GM23248 (cell line): ENCODE measurements at regions not wholly inside any gene's neighbourhood (a gene's known extent, or its start where the extent isn't known, plus 50 kb on each side); places are given as distances from the start of the nearest gene placed in this dataset.

Source experiments
- DNase-seq: peaks from one replicate; pipeline ENCODE4 v3.0.0-alpha.2; 2015
- H2AFZ ChIP-seq: fragments of 200-600 bp; sonication (generic); 2 replicates; pipeline ENCODE4 v1.6.1; 2016; ENCODE audit warnings: antibody characterized with exemption
- H3F3A ChIP-seq: fragments of 200-600 bp; sonication (generic); 2 replicates; pipeline ENCODE4 v1.6.1; 2016; ENCODE audit warnings: mild to moderate bottlenecking, antibody characterized with exemption, mixed run types; ENCODE audit not compliant: insufficient read depth
- H3K27ac ChIP-seq: fragments of 200-600 bp; sonication (generic); 2 replicates; pipeline ENCODE4 v1.5.1; 2016; ENCODE audit warnings: mild to moderate bottlenecking
- H3K27me3 ChIP-seq: fragments of 200-600 bp; sonication (generic); replicated peaks from 2 replicates; pipeline ENCODE4 v1.6.1; 2016; ENCODE audit warnings: mild to moderate bottlenecking; ENCODE audit not compliant: insufficient read depth
- H3K36me3 ChIP-seq: fragments of 200-600 bp; sonication (generic); 2 replicates; pipeline ENCODE4 v1.6.1; 2016; ENCODE audit warnings: low read depth, mild to moderate bottlenecking
- H3K4me1 ChIP-seq: fragments of 200-600 bp; sonication (generic); 2 replicates; pipeline ENCODE4 v1.6.1; 2016; ENCODE audit warnings: mild to moderate bottlenecking; ENCODE audit not compliant: insufficient read depth
- H3K4me2 ChIP-seq: fragments of 200-600 bp; sonication (generic); one replicate; pipeline ENCODE4 v1.6.1; 2016; ENCODE audit warnings: mild to moderate bottlenecking; ENCODE audit not compliant: unreplicated experiment
- H3K4me3 ChIP-seq: fragments of 200-600 bp; sonication (generic); 2 replicates; pipeline ENCODE4 v1.5.1; 2016; ENCODE audit warnings: mild to moderate bottlenecking
- H3K79me2 ChIP-seq: fragments of 200-600 bp; sonication (generic); 2 replicates; pipeline ENCODE4 v1.6.1; 2016; ENCODE audit warnings: mild to moderate bottlenecking; ENCODE audit not compliant: insufficient read depth
- H3K9ac ChIP-seq: fragments of 200-600 bp; sonication (generic); 2 replicates; pipeline ENCODE4 v1.6.1; 2016; ENCODE audit warnings: mild to moderate bottlenecking
- H3K9me2 ChIP-seq: fragments of 200-600 bp; sonication (generic); 2 replicates; pipeline ENCODE4 v1.6.1; 2016; ENCODE audit warnings: mixed run types, mild to moderate bottlenecking, moderate library complexity; ENCODE audit not compliant: insufficient read depth
- H3K9me3 ChIP-seq: fragments of 200-600 bp; sonication (generic); one replicate; pipeline ENCODE4 v1.6.1; 2017; ENCODE audit warnings: low read depth
- H4K20me1 ChIP-seq: fragments of 200-600 bp; sonication (generic); 2 replicates; pipeline ENCODE4 v1.6.0; 2016; ENCODE audit not compliant: insufficient read depth
- EZH2 ChIP-seq: fragments of 200-600 bp; sonication (generic); IDR thresholded peaks from 2 replicates; pipeline ENCODE4 v1.6.1; 2018; ENCODE audit warnings: antibody characterized with exemption, mild to moderate bottlenecking; ENCODE audit not compliant: insufficient read depth, poor library complexity, severe bottlenecking
- EZH2phosphoT487 ChIP-seq: fragments of 200-600 bp; sonication (generic); IDR thresholded peaks from 2 replicates; pipeline ENCODE4 v1.6.1; 2018; ENCODE audit warnings: antibody characterized with exemption, moderate library complexity, mild to moderate bottlenecking, low read depth; ENCODE audit not compliant: insufficient read depth
- WGBS, 2 experiments: methylation state at CpG; one replicate each; pipeline ENCODE4 v1.1.6; 2015 to 2017; ENCODE audit warnings: low lambda C conversion rate in 2 of 2, low coverage in 1 of 2; ENCODE audit errors: missing lambda C conversion rate in 2 of 2; 5-methylcytosine and 5-hydroxymethylcytosine counted together
- in situ Hi-C: fragments of 300-500 bp; cut with MboI; formaldehyde crosslinking; loops from 2 replicates; pipeline ENCODE4 v1.15.0; 2020

DNA sequence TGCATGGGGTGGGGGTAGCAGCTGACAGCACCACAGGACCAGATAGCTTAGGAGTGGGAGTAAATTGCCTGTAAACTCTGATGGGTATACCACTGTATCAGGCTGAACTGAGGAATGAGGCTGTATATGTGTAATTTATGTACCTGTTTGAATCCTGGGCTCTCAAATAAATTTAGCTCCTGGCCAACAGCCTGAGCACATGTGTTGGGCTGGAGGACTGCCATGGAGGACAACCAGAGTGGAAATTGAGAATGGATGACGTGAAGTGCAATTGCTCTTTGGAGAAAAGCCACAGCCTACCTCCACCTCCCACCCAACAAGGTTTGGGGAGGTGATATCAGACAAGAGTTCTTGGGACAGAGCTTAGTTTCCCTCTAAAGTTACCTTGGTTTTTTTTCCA lies 328.6 kb upstream of the PROK2 start:
- H3K4me3 ChIP-seq: no peak overlapping the region
- no peaks in the 10 kb centered on the region for H3K4me1 ChIP-seq
- DNase-seq: no peak
- no peaks in the 10 kb centered on the region for H3K9me2 ChIP-seq
- no peaks in the 10 kb centered on the region for H3F3A ChIP-seq
- no peaks in the 10 kb centered on the region for H3K27me3 ChIP-seq
- in situ Hi-C loops: no loop called here
- H3K9me3 ChIP-seq: no peaks in the 10 kb centered on the region
- 68 to 91% methylated on average over 1 of the region's 1 CpG for WGBS, 2 experiments
- H3K4me2 ChIP-seq: no peak overlapping the region
- H3K36me3 ChIP-seq: no peaks in the 10 kb centered on the region
- no peaks in the 10 kb centered on the region for H3K79me2 ChIP-seq
- no peak overlapping the region for H3K27ac ChIP-seq
- TF ChIP-seq EZH2 (no peak), EZH2phosphoT487 (no peak)
- H3K9ac ChIP-seq: no peak overlapping the region
- H4K20me1 ChIP-seq: no peaks in the 10 kb centered on the region
- H2AFZ ChIP-seq: no peak overlapping the region

DNA sequence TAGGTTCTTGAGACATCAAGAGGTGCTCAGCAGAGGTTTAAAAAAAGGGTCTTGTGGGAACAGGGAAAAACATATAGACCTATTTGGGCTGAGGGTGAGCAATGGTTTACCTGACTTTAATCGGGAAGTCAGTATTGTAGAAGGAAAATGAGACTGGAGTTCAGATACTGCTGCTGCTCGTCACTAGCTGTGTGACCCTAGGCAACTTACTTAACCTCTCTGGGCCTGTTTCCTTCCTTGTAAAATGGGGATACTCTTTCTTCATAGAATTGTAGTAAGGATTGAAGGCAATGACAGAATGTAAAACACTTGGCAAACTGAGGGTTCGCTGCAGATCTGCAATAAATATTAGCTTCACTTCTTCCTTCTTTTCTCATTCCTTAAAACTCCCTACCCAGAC lies 327.5 kb upstream of the PROK2 start:
- no peaks in the 10 kb centered on the region for H3K36me3 ChIP-seq
- no peak overlapping the region for H3K4me3 ChIP-seq
- WGBS, 2 experiments: 71 to 76% methylated on average over 3 of the region's 3 CpGs
- no peak for TF ChIP-seq EZH2
- no peak for TF ChIP-seq EZH2phosphoT487
- H3K4me1 ChIP-seq: no peaks in the 10 kb centered on the region
- no peaks in the 10 kb centered on the region for H4K20me1 ChIP-seq
- H3K4me2 ChIP-seq: no peak overlapping the region
- H3K79me2 ChIP-seq: no peaks in the 10 kb centered on the region
- in situ Hi-C loops: no loop called here
- H2AFZ ChIP-seq: no peak overlapping the region
- no peak overlapping the region for H3K9ac ChIP-seq
- no peaks in the 10 kb centered on the region for H3K27me3 ChIP-seq
- no peak for DNase-seq
- H3K9me2 ChIP-seq: no peaks in the 10 kb centered on the region
- no peaks in the 10 kb centered on the region for H3K9me3 ChIP-seq
- H3K27ac ChIP-seq: no peak overlapping the region
- no peaks in the 10 kb centered on the region for H3F3A ChIP-seq

DNA sequence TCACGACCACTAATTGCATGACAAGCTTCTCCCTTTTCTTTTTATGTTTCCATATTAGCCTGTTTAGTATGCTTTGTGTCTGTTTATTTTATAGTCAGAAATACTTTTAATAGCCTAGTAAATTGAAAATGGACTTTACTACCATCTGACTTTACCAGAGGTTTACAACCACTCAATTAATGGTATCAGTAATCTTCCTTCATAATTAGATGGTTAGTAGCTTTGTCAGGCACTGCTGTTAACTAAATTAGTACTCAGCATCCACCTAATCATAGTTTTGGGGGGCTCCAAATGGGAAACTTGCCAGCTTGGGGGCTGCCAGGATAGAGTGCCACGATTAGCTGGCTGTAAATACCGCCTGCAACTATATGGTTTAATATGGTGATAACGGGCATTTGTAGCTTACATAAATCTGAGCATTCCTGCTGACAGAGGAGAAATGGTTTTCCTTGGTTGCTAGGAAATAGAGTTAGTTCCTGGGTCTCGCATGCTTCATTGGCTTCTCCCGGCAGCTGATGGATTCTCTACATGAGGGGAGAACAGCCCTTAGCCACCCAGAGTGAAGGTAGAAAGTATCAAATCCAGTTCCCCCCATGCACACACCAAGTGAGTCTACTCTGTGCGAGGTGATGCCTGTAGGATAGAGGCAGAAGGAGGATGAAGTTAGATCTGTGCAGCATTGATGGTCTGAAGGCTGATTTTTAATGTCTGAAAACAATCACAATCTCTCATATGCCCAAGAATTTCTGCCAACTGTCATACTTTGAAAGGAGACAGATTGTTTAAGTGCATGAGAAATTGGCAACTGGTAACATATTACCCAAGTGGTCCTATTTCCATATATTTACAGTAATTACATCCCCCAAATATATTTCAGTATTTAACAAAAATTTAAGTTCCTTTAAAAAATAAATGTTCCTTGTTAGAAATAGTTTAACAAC lies 326.6 kb upstream of the PROK2 start:
- TF ChIP-seq EZH2: no peak
- TF ChIP-seq EZH2phosphoT487: no peak

GRCh38 chr3:72109327-72110259 lies 324.6 kb upstream of the PROK2 start:
- H3K9me3 ChIP-seq: no peaks in the 10 kb centered on the region
- WGBS, 2 experiments: 90 to 91% methylated on average over 17 of the region's 17 CpGs
- no peak overlapping the region for H3K4me3 ChIP-seq
- no peak overlapping the region for H3K9ac ChIP-seq
- in situ Hi-C loops: no loop called here
- no peaks in the 10 kb centered on the region for H3K9me2 ChIP-seq
- TF ChIP-seq EZH2phosphoT487 (no peak), EZH2 (no peak)
- H3K4me1 ChIP-seq: no peaks in the 10 kb centered on the region
- H2AFZ ChIP-seq: no peak overlapping the region
- H3K36me3 ChIP-seq: no peaks in the 10 kb centered on the region
- H3K27me3 ChIP-seq: no peaks in the 10 kb centered on the region
- DNase-seq: no peak
- H3K79me2 ChIP-seq: no peaks in the 10 kb centered on the region
- H3K27ac ChIP-seq: no peak overlapping the region
- H3K4me2 ChIP-seq: no peak overlapping the region
- H4K20me1 ChIP-seq: no peaks in the 10 kb centered on the region
- H3F3A ChIP-seq: no peaks in the 10 kb centered on the region

More for the DNA sequence above, 326.6 kb upstream of the PROK2 start:
- Histone ChIP-seq H3K9ac (no peak overlapping the region), H3K9me3 (no peaks in the 10 kb centered on the region), H3K27ac (no peak overlapping the region), H3F3A (no peaks in the 10 kb centered on the region), H4K20me1 (no peaks in the 10 kb centered on the region), H3K4me1 (no peaks in the 10 kb centered on the region), H3K4me3 (no peak overlapping the region), H2AFZ (no peak overlapping the region), H3K27me3 (no peaks in the 10 kb centered on the region), H3K9me2 (no peaks in the 10 kb centered on the region), H3K4me2 (no peak overlapping the region), H3K36me3 (no peaks in the 10 kb centered on the region), H3K79me2 (no peaks in the 10 kb centered on the region)
- DNase-seq: no peak
- WGBS, 2 experiments: 65 to 74% methylated on average over 7 of the region's 7 CpGs
- in situ Hi-C loops: no loop called here
